Small intestine (tissue), 7 donors: ENCODE measurements at regions not wholly inside any gene's neighbourhood (a gene's known extent, or its start where the extent isn't known, plus 50 kb on each side); places are given as distances from the start of the nearest gene placed in this dataset.
"Not testable (repeated sequence)": the region's sequence is repeated elsewhere in the genome, so short reads cannot be mapped to it uniquely, and the experiment has no call there.

ENCODE experiments used
- DNase-seq, 2 donors: peaks; one replicate each; pipeline versions ENCODE4 v3.0.0 to v3.0.0-alpha.2; 2013
- FAIRE-seq: peaks from 2 replicates; lab custom pipeline; 2012; peaks lifted over from hg19 to GRCh38; lab: Jason Lieb, UNC
- H3K27ac ChIP-seq, 3 donors: one replicate each; pipeline ENCODE4 v1.5.1; 2013; ENCODE audit warnings: low read length in 2 of 3, mild to moderate bottlenecking in 2 of 3, control low read depth in 1 of 3, inconsistent platforms in 1 of 3, low read depth in 1 of 3, moderate library complexity in 1 of 3
- H3K27me3 ChIP-seq, 3 donors: one replicate each; pipeline ENCODE4 v1.6.1; 2013; ENCODE audit warnings: low read length in 3 of 3, inconsistent platforms in 1 of 3; ENCODE audit not compliant: control insufficient read depth in 3 of 3, insufficient read depth in 3 of 3
- H3K36me3 ChIP-seq, 3 donors: one replicate each; pipeline ENCODE4 v1.6.1; 2013; ENCODE audit warnings: low read length in 3 of 3, inconsistent platforms in 1 of 3, low read depth in 1 of 3, mild to moderate bottlenecking in 1 of 3, moderate library complexity in 1 of 3; ENCODE audit not compliant: control insufficient read depth in 3 of 3, insufficient read depth in 2 of 3
- H3K4me1 ChIP-seq, 3 donors: one replicate each; pipeline ENCODE4 v1.6.1; 2013; ENCODE audit warnings: low read length in 2 of 3, inconsistent platforms in 1 of 3, low read depth in 1 of 3, mild to moderate bottlenecking in 1 of 3, moderate library complexity in 1 of 3; ENCODE audit not compliant: control insufficient read depth in 3 of 3, insufficient read depth in 2 of 3
- H3K4me3 ChIP-seq, 3 donors: one replicate each; pipeline ENCODE4 v1.5.1; 2013; ENCODE audit warnings: low read length in 3 of 3, control low read depth in 1 of 3, inconsistent platforms in 1 of 3, low read depth in 1 of 3, mild to moderate bottlenecking in 1 of 3, moderate library complexity in 1 of 3
- H3K9me3 ChIP-seq, 2 donors: one replicate each; pipeline ENCODE4 v1.6.1; 2013; ENCODE audit warnings: low read depth in 1 of 2, low read length in 1 of 2; ENCODE audit not compliant: control insufficient read depth in 2 of 2, insufficient read depth in 1 of 2
- WGBS, 3 donors: extraction: QIAGEN DNeasy Blood & Tissue Kit; methylation state at CpG; one replicate each; pipeline ENCODE4 v1.1.7; 2013; 5-methylcytosine and 5-hydroxymethylcytosine counted together
- donor health status: healthy with polysubstance abuse.
- donor health status: control.
- donor health status: control.
- donor health status: Bipolar disorder and iron deficiency.
- donor health status: healthy.

DNA sequence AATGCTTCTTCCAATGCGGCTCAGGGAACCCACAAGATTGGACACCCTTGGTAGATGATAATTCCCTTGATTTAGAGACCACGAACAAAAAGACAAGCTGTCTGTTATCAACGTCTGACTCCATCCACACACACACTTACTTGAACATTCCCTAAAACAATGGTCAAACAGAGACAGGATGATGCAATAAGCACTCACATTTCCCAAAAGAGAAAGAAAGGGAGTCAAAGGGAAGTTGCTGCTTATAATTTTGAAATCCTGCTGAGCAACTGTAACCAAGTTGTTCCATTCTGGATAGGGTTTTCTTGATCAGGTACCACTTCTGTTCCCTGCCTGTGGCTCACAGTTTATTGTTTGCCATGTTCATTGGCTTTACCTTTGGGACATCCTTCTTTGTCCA is 571.3 kb upstream of the CNTNAP5 start:
- WGBS, 3 donors: 72 to 77% (median 72%) methylated on average over 3 of the region's 3 CpGs
- DNase-seq: no peak
- FAIRE-seq: no peak

GRCh38 chr2:123455234-123455633 is 569.9 kb upstream of the CNTNAP5 start:
- not testable (repeated sequence) for H3K9me3 ChIP-seq, FAIRE-seq, H3K27me3 ChIP-seq, H3K4me1 ChIP-seq, H3K27ac ChIP-seq, H3K36me3 ChIP-seq, DNase-seq, H3K4me3 ChIP-seq
- 83 to 90% (median 86%) methylated on average over 8 of the region's 8 CpGs for WGBS, 3 donors

More for the DNA sequence above, 571.3 kb upstream of the CNTNAP5 start:
- Histone ChIP-seq H3K4me3 (no peak overlapping the region), H3K36me3 (no peaks in the 10 kb centered on the region), H3K4me1 (no peaks in the 10 kb centered on the region), H3K27me3 (no peaks in the 10 kb centered on the region), H3K27ac (no peak overlapping the region), H3K9me3 (no peaks in the 10 kb centered on the region)

GRCh38 chr2:123456416-123456815 is 568.7 kb upstream of the CNTNAP5 start:
- 67 to 78% (median 73%) methylated on average over 2 of the region's 2 CpGs for WGBS, 3 donors
- H3K27ac ChIP-seq: no peak overlapping the region
- no peak for DNase-seq
- FAIRE-seq: no peak
- no peaks in the 10 kb centered on the region for H3K9me3 ChIP-seq
- H3K36me3 ChIP-seq: no peaks in the 10 kb centered on the region
- H3K4me1 ChIP-seq: no peaks in the 10 kb centered on the region
- H3K4me3 ChIP-seq: no peak overlapping the region
- H3K27me3 ChIP-seq: no peaks in the 10 kb centered on the region

GRCh38 chr2:123463886-123464285 is 561.2 kb upstream of the CNTNAP5 start:
- Histone ChIP-seq H3K4me1 (no peaks in the 10 kb centered on the region), H3K36me3 (no peaks in the 10 kb centered on the region), H3K27me3 (no peaks in the 10 kb centered on the region), H3K27ac (no peak overlapping the region), H3K4me3 (no peak overlapping the region), H3K9me3 (no peaks in the 10 kb centered on the region)
- FAIRE-seq (no peak), DNase-seq (no peak)

DNA sequence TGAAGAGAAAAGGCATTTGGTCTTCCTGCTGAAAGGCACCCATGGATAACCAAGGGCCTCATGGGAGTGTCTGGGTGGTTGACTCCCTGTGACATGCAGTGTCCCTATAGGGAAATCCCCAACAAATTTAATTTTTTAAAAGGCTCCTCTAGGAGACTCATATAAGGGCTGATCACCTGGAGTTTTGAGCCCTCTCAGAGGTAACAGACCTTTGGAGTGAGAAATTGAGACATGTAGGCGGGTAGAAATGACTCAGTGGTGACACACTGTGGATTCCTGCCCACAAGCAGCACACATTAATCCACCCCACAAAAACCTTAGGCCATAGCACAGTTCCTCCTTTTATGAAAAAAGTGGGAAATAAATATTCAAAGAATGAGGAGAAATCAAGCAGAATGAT is 557.0 kb upstream of the CNTNAP5 start:
- H3K9me3 ChIP-seq: no peaks in the 10 kb centered on the region
- H3K4me1 ChIP-seq: no peaks in the 10 kb centered on the region
- DNase-seq (no peak), FAIRE-seq (no peak)
- H3K36me3 ChIP-seq: no peaks in the 10 kb centered on the region
- 0% methylated on average over 1 of the region's 1 CpG for WGBS, 3 donors
- H3K27me3 ChIP-seq: no peaks in the 10 kb centered on the region
- no peak overlapping the region for H3K27ac ChIP-seq
- no peak overlapping the region for H3K4me3 ChIP-seq

- Histone ChIP-seq H3K9me3 (peaks cover 0 to 3% of the 10 kb centered on the region in 2 donors), H3K27ac (no peak overlapping the region), H3K4me1 (no peaks in the 10 kb centered on the region), H3K4me3 (no peak overlapping the region), H3K27me3 (no peaks in the 10 kb centered on the region), H3K36me3 (no peaks in the 10 kb centered on the region)
- no peak for DNase-seq
- no peak for FAIRE-seq
- WGBS, 3 donors: 53 to 59% (median 55%) methylated on average over 3 of the region's 3 CpGs
These were observed 543.7 kb upstream of the CNTNAP5 start for GRCh38 chr2:123481406-123481805.

GRCh38 chr2:123485056-123485455 is 540.0 kb upstream of the CNTNAP5 start:
- no peak for FAIRE-seq
- DNase-seq: no peak
- no peaks in the 10 kb centered on the region for H3K4me1 ChIP-seq

GRCh38 chr2:123493687-123494086 is 531.4 kb upstream of the CNTNAP5 start:
- Histone ChIP-seq H3K4me3 (no peak overlapping the region), H3K9me3 (peaks cover 0 to 6% of the 10 kb centered on the region in 2 donors), H3K36me3 (no peaks in the 10 kb centered on the region), H3K4me1 (no peaks in the 10 kb centered on the region), H3K27me3 (no peaks in the 10 kb centered on the region), H3K27ac (no peak overlapping the region)
- WGBS, 3 donors: 68 to 87% (median 78%) methylated on average over 1 of the region's 1 CpG
- FAIRE-seq: no peak
- DNase-seq: no peak

More at GRCh38 chr2:123485056-123485455, 540.0 kb upstream of the CNTNAP5 start:
- peaks cover 0 to 3% of the 10 kb centered on the region in 2 donors for H3K9me3 ChIP-seq
- H3K4me3 ChIP-seq: no peak overlapping the region
- WGBS, 3 donors: 65 to 69% (median 66%) methylated on average over 1 of the region's 1 CpG
- H3K27ac ChIP-seq: no peak overlapping the region
- H3K36me3 ChIP-seq: no peaks in the 10 kb centered on the region
- no peaks in the 10 kb centered on the region for H3K27me3 ChIP-seq

GRCh38 chr2:123495241-123495640 is 529.8 kb upstream of the CNTNAP5 start:
- 72 to 82% (median 79%) methylated on average over 3 of the region's 3 CpGs for WGBS, 3 donors
- no peak for FAIRE-seq

More at GRCh38 chr2:123495241-123495640, 529.8 kb upstream of the CNTNAP5 start:
- Histone ChIP-seq H3K9me3 (peaks cover 0 to 10% of the 10 kb centered on the region in 2 donors), H3K27ac (no peak overlapping the region), H3K36me3 (no peaks in the 10 kb centered on the region), H3K4me1 (no peaks in the 10 kb centered on the region), H3K4me3 (no peak overlapping the region), H3K27me3 (no peaks in the 10 kb centered on the region)
- DNase-seq: no peak
